T-helper 1 cell treated with Interleukin-12 subunit alpha and Interleukin-12 subunit beta and Interleukin-4 antibody, amounts not matched to agents 30 μg/mL and 1 μg/mL, for 36 hours (primary cell): ENCODE measurements at regions not wholly inside any gene's neighbourhood (a gene's known extent, or its start where the extent isn't known, plus 50 kb on each side); places are given as distances from the start of the nearest gene placed in this dataset.
"Not testable (repeated sequence)": the region's sequence is repeated elsewhere in the genome, so short reads cannot be mapped to it uniquely, and the experiment has no call there.

ENCODE experiments used
- H3K27ac Mint-ChIP-seq: one replicate; pipeline ENCODE4 v1.8.0; 2021; ENCODE audit warnings: mild to moderate bottlenecking, mixed read lengths
- H3K27me3 Mint-ChIP-seq: one replicate; pipeline ENCODE4 v1.8.0; 2021; ENCODE audit warnings: low read depth, mixed read lengths
- H3K36me3 Mint-ChIP-seq: one replicate; pipeline ENCODE4 v1.8.0; 2021; ENCODE audit warnings: low read depth, mixed read lengths
- H3K4me1 Mint-ChIP-seq: one replicate; pipeline ENCODE4 v1.8.0; 2021; ENCODE audit warnings: low read depth, mixed read lengths
- H3K4me3 Mint-ChIP-seq: one replicate; pipeline ENCODE4 v1.8.0; 2021; ENCODE audit warnings: mild to moderate bottlenecking, moderate library complexity, mixed read lengths
- H3K9me3 Mint-ChIP-seq: one replicate; pipeline ENCODE4 v1.8.0; 2021; ENCODE audit warnings: mixed read lengths

GRCh38 chr13:42413484-42413815, 141.5 kb downstream of the AKAP11 start:
- Mint-ChIP-seq H3K27ac (no peak overlapping the region), H3K36me3 (no peaks in the 10 kb centered on the region), H3K4me3 (no peak overlapping the region), H3K4me1 (peaks cover 8% of the 10 kb centered on the region), H3K9me3 (peaks cover 3% of the 10 kb centered on the region), H3K27me3 (no peaks in the 10 kb centered on the region)

- H3K4me3 Mint-ChIP-seq: no peak overlapping the region
These were observed 145.7 kb downstream of the AKAP11 start for GRCh38 chr13:42417626-42418025.

GRCh38 chr13:42418184-42418583, 146.2 kb downstream of the AKAP11 start:
- H3K4me3 Mint-ChIP-seq: no peak overlapping the region
- H3K9me3 Mint-ChIP-seq: peaks cover 8% of the 10 kb centered on the region
- peaks cover 5% of the 10 kb centered on the region for H3K27me3 Mint-ChIP-seq
- H3K36me3 Mint-ChIP-seq: peaks cover 2% of the 10 kb centered on the region
- no peak overlapping the region for H3K27ac Mint-ChIP-seq
- peaks cover 12% of the 10 kb centered on the region for H3K4me1 Mint-ChIP-seq

More at GRCh38 chr13:42417626-42418025, 145.7 kb downstream of the AKAP11 start:
- Mint-ChIP-seq H3K4me1 (peaks cover 12% of the 10 kb centered on the region), H3K27ac (no peak overlapping the region), H3K27me3 (no peaks in the 10 kb centered on the region), H3K36me3 (no peaks in the 10 kb centered on the region), H3K9me3 (peaks cover 3% of the 10 kb centered on the region)

GRCh38 chr13:42420304-42420703, 148.4 kb downstream of the AKAP11 start:
- peaks cover 7% of the 10 kb centered on the region for H3K27me3 Mint-ChIP-seq
- no peak overlapping the region for H3K27ac Mint-ChIP-seq
- H3K4me1 Mint-ChIP-seq: peaks cover 12% of the 10 kb centered on the region
- H3K36me3 Mint-ChIP-seq: peaks cover 2% of the 10 kb centered on the region
- no peak overlapping the region for H3K4me3 Mint-ChIP-seq
- H3K9me3 Mint-ChIP-seq: peaks cover 22% of the 10 kb centered on the region

GRCh38 chr13:42422681-42423080, 150.7 kb downstream of the AKAP11 start:
- H3K36me3 Mint-ChIP-seq: peaks cover 2% of the 10 kb centered on the region

GRCh38 chr13:42424182-42424581, 149.8 kb upstream of the TNFSF11 start:
- Mint-ChIP-seq H3K36me3 (peaks cover 2% of the 10 kb centered on the region), H3K9me3 (peaks cover 19% of the 10 kb centered on the region), H3K27me3 (peaks cover 7% of the 10 kb centered on the region), H3K27ac (no peak overlapping the region), H3K4me3 (no peak overlapping the region), H3K4me1 (peaks cover 9% of the 10 kb centered on the region)

More at GRCh38 chr13:42422681-42423080, 150.7 kb downstream of the AKAP11 start:
- Mint-ChIP-seq H3K4me1 (peaks cover 12% of the 10 kb centered on the region), H3K9me3 (peaks cover 19% of the 10 kb centered on the region), H3K4me3 (no peak overlapping the region), H3K27ac (no peak overlapping the region), H3K27me3 (peaks cover 7% of the 10 kb centered on the region)

- peaks cover 13% of the 10 kb centered on the region for H3K36me3 Mint-ChIP-seq
- H3K27ac Mint-ChIP-seq: no peak overlapping the region
- H3K4me1 Mint-ChIP-seq: no peaks in the 10 kb centered on the region
- H3K4me3 Mint-ChIP-seq: no peak overlapping the region
- H3K27me3 Mint-ChIP-seq: no peaks in the 10 kb centered on the region
- peaks cover 40% of the 10 kb centered on the region for H3K9me3 Mint-ChIP-seq
These were observed 128.6 kb upstream of the TNFSF11 start for GRCh38 chr13:42445354-42445753.

GRCh38 chr13:42446597-42446996, 127.4 kb upstream of the TNFSF11 start:
- H3K9me3 Mint-ChIP-seq: peaks cover 40% of the 10 kb centered on the region
- not testable (repeated sequence) for H3K4me1 Mint-ChIP-seq, H3K4me3 Mint-ChIP-seq, H3K27me3 Mint-ChIP-seq, H3K27ac Mint-ChIP-seq
- peaks cover 13% of the 10 kb centered on the region for H3K36me3 Mint-ChIP-seq

- Mint-ChIP-seq H3K4me3 (no peak overlapping the region), H3K4me1 (no peaks in the 10 kb centered on the region), H3K27ac (no peak overlapping the region), H3K36me3 (peaks cover 2% of the 10 kb centered on the region), H3K27me3 (no peaks in the 10 kb centered on the region), H3K9me3 (peaks cover 4% of the 10 kb centered on the region)
These were observed 120.8 kb upstream of the TNFSF11 start for GRCh38 chr13:42453091-42453645.

GRCh38 chr13:42454749-42455148, 119.2 kb upstream of the TNFSF11 start:
- H3K4me1 Mint-ChIP-seq: no peaks in the 10 kb centered on the region
- H3K36me3 Mint-ChIP-seq: peaks cover 2% of the 10 kb centered on the region
- no peak overlapping the region for H3K4me3 Mint-ChIP-seq
- peaks cover 4% of the 10 kb centered on the region for H3K9me3 Mint-ChIP-seq
- no peaks in the 10 kb centered on the region for H3K27me3 Mint-ChIP-seq
- H3K27ac Mint-ChIP-seq: no peak overlapping the region

GRCh38 chr13:42458193-42458592, 115.8 kb upstream of the TNFSF11 start:
- no peaks in the 10 kb centered on the region for H3K27me3 Mint-ChIP-seq
- H3K9me3 Mint-ChIP-seq: peaks cover 23% of the 10 kb centered on the region
- H3K4me1 Mint-ChIP-seq: no peaks in the 10 kb centered on the region
- H3K36me3 Mint-ChIP-seq: peaks cover 8% of the 10 kb centered on the region
- H3K4me3 Mint-ChIP-seq: no peak overlapping the region
- no peak overlapping the region for H3K27ac Mint-ChIP-seq

- no peak overlapping the region for H3K27ac Mint-ChIP-seq
- peaks cover 36% of the 10 kb centered on the region for H3K9me3 Mint-ChIP-seq
- no peak overlapping the region for H3K4me3 Mint-ChIP-seq
- no peaks in the 10 kb centered on the region for H3K27me3 Mint-ChIP-seq
- H3K4me1 Mint-ChIP-seq: peaks cover 9% of the 10 kb centered on the region
- H3K36me3 Mint-ChIP-seq: peaks cover 11% of the 10 kb centered on the region
These were observed 107.8 kb upstream of the TNFSF11 start for GRCh38 chr13:42466123-42466522.

- no peaks in the 10 kb centered on the region for H3K27me3 Mint-ChIP-seq
- H3K9me3 Mint-ChIP-seq: peaks cover 31% of the 10 kb centered on the region
- peaks cover 9% of the 10 kb centered on the region for H3K4me1 Mint-ChIP-seq
- no peak overlapping the region for H3K27ac Mint-ChIP-seq
- H3K4me3 Mint-ChIP-seq: no peak overlapping the region
- peaks cover 11% of the 10 kb centered on the region for H3K36me3 Mint-ChIP-seq
These were observed 107.3 kb upstream of the TNFSF11 start for GRCh38 chr13:42466609-42467008.

- Mint-ChIP-seq H3K9me3 (peaks cover 8% of the 10 kb centered on the region), H3K27ac (no peak overlapping the region), H3K4me3 (no peak overlapping the region), H3K36me3 (no peaks in the 10 kb centered on the region), H3K4me1 (peaks cover 6% of the 10 kb centered on the region), H3K27me3 (no peaks in the 10 kb centered on the region)
These were observed 99.0 kb upstream of the TNFSF11 start for GRCh38 chr13:42474954-42475353.

GRCh38 chr13:42477596-42478190, 96.3 kb upstream of the TNFSF11 start:
- H3K9me3 Mint-ChIP-seq: peaks cover 4% of the 10 kb centered on the region
- no peaks in the 10 kb centered on the region for H3K36me3 Mint-ChIP-seq
- peaks cover 6% of the 10 kb centered on the region for H3K4me1 Mint-ChIP-seq
- no peaks in the 10 kb centered on the region for H3K27me3 Mint-ChIP-seq
- H3K27ac Mint-ChIP-seq: no peak overlapping the region
- H3K4me3 Mint-ChIP-seq: no peak overlapping the region
